Medulla oblongata (tissue), 1 donor: ENCODE measurements at regions not wholly inside any gene's neighbourhood (a gene's known extent, or its start where the extent isn't known, plus 50 kb on each side); places are given as distances from the start of the nearest gene placed in this dataset.

Experiments used
- DNase-seq: peaks from one replicate; pipeline ENCODE4 v3.0.0-alpha.2; 2015; ENCODE audit errors: extremely low spot score

- DNase-seq, result no peak
Measured at GRCh38 chr4:155552180-155552579, 114.5 kb upstream of the GUCY1A1 start.

DNA sequence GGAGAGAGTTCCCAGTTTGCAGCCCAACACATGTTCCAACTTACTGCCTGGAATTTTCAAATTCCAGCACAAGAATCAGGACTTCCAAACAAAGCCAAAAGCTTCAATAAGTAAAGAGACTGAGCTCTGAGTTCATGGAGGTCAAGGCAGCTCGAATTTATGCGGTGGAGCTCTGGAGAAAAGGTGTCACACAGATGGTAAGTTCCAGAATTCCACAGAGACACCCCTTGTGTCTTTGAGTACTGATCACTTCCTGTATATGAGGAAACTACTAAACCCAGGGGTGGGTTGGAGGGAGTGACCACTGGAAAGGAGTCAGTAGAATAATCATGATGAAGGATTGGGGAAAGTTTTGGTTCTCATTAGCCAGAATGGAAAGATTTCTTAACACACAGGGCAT is 118.5 kb upstream of the GUCY1A1 start:
- no peak for DNase-seq

DNA sequence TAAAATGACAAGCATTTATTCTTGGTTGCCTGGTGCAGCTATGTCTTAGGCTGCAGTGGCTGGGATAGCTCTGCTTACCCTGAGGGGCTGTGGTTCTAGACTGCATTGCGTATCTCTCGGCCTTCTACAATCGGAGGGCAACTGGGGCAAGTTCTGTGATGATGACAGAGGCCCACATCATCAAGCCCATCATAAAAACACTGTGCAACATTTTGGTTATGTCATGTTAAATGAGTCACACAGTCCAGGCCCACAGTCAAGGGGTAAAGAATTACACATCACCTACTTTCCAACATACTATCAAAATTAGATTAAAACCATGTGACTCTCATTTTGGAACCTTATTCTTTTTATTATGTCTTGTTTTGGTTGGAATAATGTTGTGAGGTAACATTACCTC is 120.2 kb upstream of the GUCY1A1 start:
- no peak for DNase-seq

GRCh38 chr4:155545456-155545855 is 121.2 kb upstream of the GUCY1A1 start:
- no peak for DNase-seq

GRCh38 chr4:155544547-155544946 is 122.1 kb upstream of the GUCY1A1 start:
- DNase-seq, result no peak

DNA sequence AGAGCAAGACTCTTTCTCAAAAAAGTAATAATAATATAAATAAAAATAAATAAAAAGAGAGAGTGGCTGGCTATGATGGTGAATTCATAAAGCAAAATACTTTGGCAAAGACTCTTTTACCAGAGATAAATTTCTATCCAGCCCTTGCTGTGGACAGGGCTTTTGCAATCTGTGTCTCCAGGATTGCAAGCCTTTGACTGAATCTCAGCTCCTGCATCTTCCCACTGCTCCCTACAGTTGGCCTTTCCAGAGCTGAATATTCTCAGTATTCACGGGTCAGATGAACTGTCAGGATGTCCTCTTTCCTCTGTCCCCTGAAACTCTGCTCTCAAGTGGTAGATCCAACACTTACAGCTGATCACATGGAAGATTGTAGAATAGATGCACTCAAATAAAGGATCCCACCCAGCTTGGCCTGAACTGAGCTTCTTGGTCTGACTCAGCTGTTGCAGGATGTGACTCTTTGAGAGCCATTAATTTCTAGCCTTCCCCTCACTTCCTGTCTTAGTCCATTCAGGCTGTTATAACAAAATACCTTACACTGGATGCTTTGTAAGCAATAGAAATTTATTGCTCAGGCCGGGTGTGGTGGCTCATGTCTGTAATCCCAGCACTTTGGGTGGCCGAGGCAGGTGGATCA is 123.4 kb upstream of the GUCY1A1 start:
- DNase-seq, result no peak

DNA sequence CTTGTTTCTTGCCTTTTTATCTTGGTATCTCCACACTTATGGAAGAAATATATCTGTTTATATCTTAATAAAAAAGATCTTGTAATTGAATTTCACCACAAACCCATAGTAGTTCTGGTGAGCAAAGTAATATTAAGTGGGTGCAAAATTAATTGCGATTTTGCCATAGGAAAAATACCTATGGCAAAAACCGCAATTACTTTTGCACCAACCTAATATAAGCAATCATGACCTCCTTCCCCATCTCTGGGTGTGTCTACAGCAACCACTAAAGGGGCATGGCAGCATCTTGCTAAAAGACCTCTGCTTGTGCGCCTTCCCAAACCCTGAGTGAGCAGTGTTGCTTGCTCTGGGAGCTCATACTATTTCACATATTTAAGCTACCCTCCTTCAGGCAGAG is 124.2 kb upstream of the GUCY1A1 start:
- DNase-seq, result no peak

GRCh38 chr4:155541716-155542115 is 124.9 kb upstream of the GUCY1A1 start:
- no peak for DNase-seq

DNA sequence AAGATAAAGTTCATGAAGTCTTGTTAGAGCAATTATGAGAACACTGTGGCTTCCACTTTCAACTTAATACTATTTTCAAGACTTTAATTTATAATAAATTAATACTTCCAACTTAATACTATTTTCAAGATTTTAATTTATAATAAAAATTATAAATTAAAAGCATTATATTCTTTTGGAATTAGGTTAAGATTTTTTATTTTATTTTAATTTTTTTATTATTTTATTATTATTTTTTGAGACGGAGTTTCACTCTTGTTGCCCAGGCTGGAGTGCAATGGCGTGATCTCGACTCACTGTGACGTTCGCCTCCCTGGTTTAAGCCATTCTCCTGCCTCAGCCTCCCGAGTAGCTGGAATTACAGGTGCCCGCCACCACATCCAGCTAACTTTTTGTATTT is 126.0 kb upstream of the GUCY1A1 start:
- no peak for DNase-seq

- no peak for DNase-seq
Measured at GRCh38 chr4:155539746-155540145, 126.9 kb upstream of the GUCY1A1 start.

- no peak for DNase-seq
Measured at GRCh38 chr4:155535802-155536454, 130.7 kb upstream of the GUCY1A1 start.

DNA sequence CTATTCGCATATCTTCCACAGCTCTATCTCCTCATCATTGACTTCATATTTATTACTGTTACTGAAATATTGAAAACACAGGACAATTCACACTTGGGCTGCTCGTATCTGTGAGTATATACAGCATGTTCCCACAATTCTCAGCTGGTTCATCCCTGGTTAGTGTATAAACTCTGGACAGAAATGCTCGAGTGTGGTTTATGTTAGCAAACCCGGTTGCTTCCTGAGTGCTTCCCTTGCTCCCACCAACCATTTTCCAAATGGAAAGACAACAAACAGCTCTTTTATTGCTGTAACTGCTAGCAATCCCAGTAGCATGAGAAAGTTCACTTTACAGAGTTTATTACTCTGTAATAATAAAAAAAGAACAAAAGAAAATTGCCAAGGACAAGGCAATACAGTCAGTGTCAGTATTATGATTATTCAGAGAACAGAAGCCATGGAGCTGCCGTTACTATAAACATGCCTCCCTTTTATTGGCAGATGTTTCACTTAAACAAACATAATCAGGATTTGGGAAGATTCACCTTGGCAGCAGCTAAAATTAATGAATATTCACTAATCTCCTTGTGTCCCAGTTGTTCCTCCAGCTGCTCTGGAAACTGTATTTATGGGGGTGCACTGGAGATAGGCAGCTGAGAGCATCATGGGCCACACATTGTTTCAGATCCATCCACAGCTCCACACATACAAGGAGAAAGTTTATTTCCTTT is 134.1 kb upstream of the GUCY1A1 start:
- DNase-seq, result no peak

- DNase-seq, result no peak
Measured at GRCh38 chr4:155530857-155531256, 135.8 kb upstream of the GUCY1A1 start.

DNA sequence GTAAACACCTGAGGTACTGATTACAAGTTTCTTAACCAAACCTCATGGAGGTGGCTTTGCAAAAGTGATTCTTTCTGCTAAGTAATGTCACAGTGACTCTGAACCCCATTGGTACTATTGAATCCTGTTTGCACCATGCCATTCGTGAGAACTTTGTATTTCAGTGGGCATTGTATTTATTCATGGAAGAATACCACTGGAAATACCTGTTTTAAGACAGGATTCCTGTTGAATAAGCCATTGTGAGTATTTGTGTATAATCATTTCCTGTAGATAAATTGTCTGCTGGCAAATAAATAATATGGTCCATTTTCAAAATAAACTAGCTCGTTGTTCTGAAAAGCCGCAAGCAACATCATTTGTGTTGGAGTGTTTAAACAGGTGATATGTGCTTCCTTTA is 136.4 kb upstream of the GUCY1A1 start:
- DNase-seq, result no peak

DNA sequence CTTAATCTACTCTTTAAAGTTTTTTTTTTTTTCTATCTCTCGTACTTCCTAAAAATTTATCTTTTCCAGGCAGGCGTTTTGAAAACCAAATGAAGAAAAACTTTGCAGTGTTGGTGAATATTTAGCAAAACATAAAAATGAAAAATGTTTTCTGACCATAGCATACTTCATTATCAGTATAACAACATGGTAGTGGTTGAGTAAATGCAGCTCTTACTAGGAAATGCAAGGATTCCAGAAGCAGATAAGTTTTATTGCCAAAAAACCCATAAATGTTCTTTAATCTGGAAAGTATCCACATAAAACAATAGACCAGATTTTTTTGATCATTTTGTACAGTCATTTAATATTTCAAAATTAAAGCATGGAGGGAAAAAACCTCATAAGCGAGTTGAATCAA is 136.9 kb upstream of the GUCY1A1 start:
- no peak for DNase-seq

- DNase-seq, result peak; percentile 28
Measured at GRCh38 chr4:155529272-155529671, 137.4 kb upstream of the GUCY1A1 start.

DNA sequence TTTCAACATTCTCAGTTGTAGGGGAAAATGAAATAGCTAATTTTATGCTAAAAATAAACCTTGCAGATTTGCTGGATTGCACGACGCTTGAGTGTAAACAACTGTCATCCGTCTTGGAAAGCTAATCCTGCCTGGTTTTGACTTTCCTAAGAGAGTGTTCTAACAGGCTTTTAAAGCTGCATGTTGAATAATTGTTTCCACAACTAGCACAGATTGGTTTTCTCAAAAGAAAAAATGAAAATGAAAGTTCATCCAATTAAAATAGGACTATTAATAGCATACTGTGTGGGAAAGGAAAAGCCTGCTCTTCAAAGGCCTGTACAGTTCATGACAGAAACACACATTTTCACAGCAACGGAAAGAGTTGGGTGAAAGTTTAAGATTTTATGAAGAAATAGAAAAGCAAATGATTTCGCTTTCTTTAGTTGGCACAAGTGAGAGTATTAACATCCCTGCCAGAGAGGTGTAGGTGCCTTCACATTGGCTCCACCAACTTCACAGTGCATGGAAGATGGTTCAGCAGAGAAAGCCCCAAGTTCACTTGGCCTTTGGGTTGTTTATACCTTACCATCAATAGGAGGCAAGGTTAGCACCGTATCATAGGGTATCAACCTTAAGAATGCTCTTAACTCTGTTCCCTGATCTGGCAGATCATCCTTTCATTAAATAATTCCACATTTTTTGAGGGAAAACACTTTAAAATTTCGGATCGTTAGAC is 140.0 kb upstream of the GUCY1A1 start:
- no peak for DNase-seq

GRCh38 chr4:155524926-155525455 is 141.7 kb upstream of the GUCY1A1 start:
- DNase-seq, result no peak

- no peak for DNase-seq
Measured at GRCh38 chr4:155523358-155523757, 143.3 kb upstream of the GUCY1A1 start.

DNA sequence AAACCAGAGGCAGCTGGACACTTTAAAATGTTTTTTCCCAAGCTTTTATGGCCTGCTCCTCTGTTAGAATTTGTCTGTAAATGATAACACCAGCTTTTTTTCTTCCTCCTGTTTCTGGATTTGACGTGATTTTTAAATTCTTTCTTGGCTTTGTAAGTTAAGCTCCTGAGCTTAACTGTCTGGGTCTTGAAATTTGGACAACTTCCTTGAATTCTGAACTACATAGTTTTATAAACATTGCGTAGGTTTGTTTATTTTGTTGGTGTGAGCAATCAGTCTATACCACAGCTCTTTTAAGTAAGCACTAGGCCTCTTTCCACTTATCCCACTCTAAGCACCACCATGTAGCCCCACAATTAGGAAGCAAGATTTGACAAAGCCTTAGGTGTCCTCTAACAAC is 144.4 kb upstream of the GUCY1A1 start:
- no peak for DNase-seq

- no peak for DNase-seq
Measured at GRCh38 chr4:155521382-155521781, 144.6 kb upstream of the MAP9 start.

GRCh38 chr4:155515444-155516075 is 138.8 kb upstream of the MAP9 start:
- no peak for DNase-seq
